ENCODE measurements at regions not wholly inside any gene's neighbourhood (a gene's known extent, or its start where the extent isn't known, plus 50 kb on each side); places are given as distances from the start of the nearest gene placed in this dataset.

GRCh38 chr22:48223488-48224190 is 1461.2 kb downstream of the TBC1D22A start:
- no peak for DNase-seq

DNA sequence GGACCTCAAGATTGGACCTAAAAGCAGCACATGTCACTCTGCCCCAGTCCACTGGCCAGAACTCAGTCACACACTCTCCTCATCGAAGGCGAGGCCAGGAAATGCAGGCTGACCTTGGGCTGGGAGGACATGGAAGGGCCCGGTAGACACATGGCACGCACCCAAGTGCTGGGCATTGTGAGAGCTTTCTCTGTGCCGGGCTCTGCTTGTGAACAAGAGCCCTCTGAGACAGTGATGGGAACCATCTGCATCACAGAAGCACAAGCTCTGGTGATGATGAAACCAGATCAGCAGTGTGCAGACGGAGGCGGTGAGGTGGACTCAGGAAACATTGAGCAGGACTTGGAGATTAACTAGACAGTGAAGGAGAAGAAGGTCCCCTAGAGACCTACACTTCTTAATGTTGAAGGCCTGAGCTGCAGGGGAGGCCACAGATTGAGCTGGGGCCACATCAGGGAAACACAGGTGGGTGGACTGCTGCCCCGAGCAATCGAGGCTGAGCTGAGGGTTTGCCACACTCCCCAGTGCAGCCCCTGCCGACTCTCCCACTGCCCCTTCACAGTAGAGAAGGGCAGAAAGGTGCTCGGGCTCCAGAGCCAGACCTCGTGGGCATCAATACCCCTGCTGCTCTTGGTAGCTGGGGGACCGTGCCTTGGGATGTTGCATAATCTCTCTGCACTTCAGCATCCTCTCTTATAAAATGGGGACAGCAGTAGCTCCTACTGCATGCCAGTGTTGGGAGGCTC is 1460.5 kb downstream of the TBC1D22A start:
- no peak for DNase-seq

GRCh38 chr22:48218889-48219420 is 1456.5 kb downstream of the TBC1D22A start:
- no peak for DNase-seq

DNA sequence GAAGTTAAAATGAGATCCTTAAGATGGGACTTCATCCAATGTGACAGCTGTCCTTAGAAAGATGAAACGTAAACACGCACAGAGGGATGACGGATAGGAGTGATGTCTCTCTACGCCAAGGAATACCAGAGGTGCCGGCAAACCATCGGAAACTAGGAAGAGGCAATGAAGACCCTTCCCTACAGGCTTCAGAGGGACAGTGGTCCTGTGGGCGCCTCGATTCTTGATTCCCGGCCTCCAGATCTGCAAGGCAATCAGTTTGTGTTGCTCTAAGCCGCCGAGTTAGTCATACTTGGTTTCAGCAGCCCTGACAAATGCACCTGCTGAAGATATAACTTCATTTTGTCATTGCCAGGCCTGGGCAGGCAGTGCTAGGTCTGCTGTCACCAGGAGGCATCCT is 1455.1 kb downstream of the TBC1D22A start:
- DNase-seq = no peak

DNA sequence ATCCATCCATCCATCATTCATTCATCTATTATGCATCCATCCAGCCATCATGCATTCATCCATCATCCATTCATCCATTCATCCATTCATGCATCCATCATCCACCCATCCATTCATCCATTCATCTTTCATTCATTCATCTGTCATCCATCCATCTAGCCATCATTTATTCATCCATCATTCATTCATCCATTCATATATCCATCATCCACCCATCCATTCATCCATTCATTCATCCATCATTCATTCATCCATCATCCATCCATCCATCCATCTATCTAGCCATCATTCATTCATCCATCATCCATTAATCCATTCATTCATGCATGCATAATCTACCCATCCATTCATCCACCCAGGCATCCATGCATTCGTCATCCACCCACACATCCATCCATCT is 1450.3 kb downstream of the TBC1D22A start:
- no peak for DNase-seq

GRCh38 chr22:48210812-48211211 is 1448.4 kb downstream of the TBC1D22A start:
- no peak for DNase-seq

DNA sequence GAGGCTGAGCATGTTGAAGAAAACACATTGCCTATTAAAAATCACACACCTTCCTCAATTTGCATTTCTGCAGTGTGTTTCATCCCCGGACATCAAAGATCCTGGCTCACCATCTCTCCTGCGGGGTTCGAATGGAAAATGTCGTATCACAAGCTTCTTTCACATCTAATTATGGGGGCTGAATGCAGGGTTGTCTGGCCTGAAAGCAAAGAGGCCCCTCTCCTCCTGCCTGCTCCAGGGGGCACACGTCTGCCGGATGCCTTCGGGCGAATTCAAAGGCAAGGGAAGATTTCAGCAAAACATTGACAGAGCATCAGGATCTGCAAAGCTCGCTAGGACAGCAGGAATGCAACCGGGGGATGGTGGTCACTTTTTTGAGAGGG is 1447.7 kb downstream of the TBC1D22A start:
- DNase-seq = no peak

DNA sequence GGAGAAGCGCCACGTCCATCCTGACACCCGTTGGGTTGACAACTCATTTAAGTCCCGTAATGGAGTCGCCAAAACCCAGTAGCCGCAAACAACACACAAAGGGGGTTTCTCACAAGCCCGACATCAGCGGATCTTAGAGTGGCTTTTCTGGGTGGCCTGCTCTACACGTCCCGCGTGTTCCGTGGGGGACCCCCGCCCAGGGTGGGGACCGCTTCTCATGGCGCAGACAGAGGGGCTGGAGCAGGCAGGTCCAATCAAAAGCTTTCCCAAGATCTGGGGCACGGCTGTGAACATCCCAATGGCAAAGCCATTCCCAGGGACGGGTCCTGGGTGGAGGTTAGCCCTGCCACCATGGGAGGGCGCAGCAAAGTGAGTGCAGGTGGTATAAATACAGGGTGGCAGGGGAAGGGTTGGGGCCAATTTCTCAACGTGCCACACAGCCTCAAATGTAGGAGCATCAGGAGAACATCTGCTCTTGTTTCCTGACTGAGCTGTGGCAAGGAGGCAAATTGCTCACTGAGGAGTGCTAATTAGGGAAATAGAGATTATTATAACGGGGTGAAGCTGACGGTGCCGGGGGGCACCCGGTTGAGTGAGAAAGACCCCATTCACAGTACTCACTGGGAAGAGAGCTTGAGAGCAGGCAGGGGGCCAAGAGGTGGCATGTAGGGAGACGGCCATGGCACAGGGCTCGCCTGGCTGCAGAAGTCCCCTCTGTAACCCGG is 1447.2 kb downstream of the TBC1D22A start:
- DNase-seq = no peak

- DNase-seq = no peak
Measured at GRCh38 chr22:48208894-48209293, 1446.4 kb downstream of the TBC1D22A start.

GRCh38 chr22:48207919-48208535 is 1445.6 kb downstream of the TBC1D22A start:
- no peak for DNase-seq

DNA sequence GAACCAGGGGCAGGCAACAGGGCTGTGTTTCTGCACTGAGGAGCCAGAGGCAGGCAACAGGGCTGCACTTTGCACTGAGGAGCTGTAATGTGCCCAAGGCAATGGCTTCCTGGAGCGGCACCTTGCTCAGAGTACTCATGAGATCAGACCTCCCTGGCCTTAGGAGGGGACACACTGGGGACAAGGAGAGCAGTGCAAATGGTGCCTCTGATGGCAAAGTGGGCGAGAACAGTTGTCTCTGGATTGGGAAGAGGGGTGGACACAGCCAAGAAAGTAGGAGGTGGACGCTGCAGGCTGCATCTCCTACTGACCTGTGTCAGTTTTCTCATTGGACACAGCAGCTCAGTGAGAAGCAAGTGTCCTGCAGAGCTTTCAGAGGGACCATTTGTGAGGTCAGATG is 1443.3 kb downstream of the TBC1D22A start:
- no peak for DNase-seq

GRCh38 chr22:48205161-48205560 is 1442.7 kb downstream of the TBC1D22A start:
- no peak for DNase-seq

DNA sequence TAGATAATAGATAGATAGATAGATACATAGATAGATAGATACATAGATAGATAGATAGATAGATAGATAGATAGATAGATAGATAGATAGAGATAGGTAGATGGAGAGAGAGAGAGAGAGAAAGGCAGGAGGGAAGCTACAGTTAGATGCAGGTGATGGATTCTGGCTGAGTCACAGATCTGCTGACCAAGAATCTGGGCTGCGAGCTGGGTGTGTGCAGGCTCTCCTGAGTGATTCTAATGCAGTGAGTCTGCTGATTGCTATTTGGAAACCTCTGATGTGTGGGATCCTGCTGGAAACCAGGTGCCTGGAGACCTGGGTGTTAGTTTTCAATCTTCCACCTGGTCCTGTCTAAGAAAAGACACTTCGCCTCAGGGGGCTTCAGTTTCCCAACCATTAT is 1441.8 kb downstream of the TBC1D22A start:
- no peak for DNase-seq

DNA sequence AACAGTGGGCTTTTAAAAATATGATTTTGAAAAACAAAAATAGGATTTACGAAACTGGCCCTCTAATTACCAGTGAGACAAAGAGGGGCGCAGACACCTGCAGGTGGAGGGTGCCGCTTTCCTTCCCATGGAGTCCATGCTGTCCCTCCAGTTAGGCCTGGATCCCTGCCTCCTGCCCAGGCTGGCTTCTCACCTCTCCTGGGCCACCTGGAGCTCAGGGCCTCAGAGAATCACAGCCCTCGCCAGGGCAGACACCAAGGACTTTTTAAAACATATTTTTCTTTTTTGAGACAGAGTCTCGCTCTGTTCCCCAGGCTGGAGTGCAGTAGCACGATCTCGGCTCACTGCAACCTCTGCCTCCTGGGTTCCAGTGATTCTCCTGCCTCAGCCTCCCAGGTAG is 1437.2 kb downstream of the TBC1D22A start:
- DNase-seq = no peak

DNA sequence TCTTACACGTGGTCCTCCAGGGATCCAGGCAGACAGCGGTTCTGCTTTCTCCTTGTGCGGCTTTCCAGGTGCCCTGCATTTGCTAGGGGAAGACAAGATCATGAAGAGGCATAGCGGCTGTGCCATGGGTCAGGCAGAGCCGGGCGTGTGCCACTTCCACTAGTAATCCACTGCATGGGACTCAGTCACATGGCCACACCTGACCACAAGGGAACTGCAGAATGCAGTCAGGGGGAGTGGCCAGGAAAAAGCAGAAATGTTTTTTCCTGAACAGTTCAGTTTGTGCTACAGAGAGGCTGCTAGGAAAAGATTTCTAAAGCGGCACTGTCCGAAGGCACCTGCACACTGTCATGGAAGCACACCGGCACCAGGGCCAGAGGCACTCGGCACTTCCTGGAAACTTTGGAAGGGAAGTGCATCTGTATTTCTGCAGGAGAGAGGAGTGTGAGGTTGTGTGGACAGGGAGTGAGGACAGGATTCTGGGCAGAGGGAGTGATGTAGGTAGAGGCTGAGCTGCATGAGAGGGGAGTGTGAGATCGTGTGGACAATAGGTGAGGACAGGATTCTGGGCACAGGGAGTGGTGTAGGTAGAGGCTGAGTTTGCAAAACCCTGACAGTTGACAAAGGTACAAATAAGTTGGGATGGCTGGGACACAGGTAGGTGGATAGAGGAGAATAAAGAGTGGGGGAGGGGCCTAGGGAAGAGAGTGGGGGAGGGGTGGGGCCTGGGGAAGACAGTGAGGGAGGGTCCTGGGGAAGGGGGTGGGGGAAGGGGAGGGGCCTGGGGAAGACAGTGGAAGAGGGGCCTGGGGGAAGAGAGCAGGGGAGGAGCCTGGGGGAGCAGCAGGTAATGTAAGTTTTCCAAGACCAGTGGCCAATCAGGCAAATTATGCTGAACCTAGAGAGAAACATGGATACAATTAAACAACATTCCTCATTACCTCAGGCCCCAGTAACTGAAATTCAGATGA is 1436.3 kb downstream of the TBC1D22A start:
- no peak for DNase-seq

DNA sequence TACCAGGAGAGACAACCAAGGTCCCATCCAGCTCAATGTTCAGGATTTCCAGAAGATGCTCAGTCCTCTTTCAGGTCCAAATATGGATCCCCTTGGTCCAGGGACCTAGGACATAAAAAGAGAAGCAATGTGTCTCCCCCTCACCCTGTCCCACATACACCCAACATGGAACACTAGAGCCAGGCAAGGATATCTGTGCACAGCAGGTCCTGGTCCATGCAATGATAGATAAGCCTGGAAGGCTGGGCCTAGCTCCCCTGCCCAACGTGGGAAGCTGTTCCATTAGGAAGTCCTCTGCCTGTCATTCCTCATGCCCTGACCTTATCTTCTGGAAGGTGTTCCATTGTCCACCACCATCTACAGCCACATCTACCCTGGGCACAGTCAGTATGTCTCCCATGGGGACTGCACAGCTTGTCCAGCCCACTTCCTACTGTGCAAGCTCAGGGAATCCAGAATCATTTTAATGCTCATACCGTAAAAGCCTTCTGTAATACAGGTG is 1434.8 kb downstream of the TBC1D22A start:
- no peak for DNase-seq

- DNase-seq = no peak
Measured at GRCh38 chr22:48192920-48193319, 1430.5 kb downstream of the TBC1D22A start.

DNA sequence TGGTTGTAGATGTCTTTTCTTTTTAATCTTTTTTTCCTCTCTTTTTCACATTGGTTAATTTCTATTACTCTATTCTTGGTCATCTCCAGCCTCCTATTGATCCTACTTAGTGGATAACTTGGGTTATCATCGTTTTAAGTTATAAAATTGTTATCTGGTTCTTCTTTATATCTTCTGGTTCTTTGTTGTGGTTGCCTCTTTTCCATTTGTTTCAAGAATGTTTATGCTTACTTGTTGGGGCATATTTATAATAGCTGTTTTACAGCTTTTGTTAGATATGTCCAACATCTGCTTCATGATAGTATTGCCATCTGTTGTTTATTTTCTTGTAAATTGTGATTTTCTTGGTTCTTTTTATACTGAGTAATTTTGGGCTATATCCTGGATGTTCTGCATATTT is 1429.6 kb downstream of the TBC1D22A start:
- no peak for DNase-seq

GRCh38 chr22:48188231-48188721 is 1425.8 kb downstream of the TBC1D22A start:
- no peak for DNase-seq

DNA sequence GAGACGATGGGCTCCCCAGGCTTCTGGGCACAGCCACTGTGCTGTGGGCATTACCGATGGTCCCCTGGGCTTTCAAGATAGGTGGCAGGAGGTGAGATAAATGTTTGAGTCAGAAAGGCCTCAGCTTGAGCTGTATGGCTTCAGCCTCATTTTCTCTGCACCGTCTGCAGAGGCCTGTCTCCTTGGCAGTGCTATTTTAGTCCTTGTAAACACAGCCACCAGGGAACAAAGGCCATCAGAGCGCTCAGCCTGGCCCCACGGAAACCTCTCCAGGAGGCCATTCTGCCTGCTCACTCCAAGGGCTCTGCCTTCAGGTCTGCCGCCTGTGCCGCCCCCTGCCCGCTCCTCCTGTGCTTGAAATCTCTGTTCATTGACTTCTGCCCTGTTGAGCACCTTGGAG is 1424.9 kb downstream of the TBC1D22A start:
- DNase-seq = no peak

GRCh38 chr22:48186146-48186790 is 1423.8 kb downstream of the TBC1D22A start:
- DNase-seq = no peak

All from NCI-H1048 (cell line).